Activated B cell treated with CpG ODN at 0.5 μM for 24 hours (primary cell): ENCODE measurements at regions not wholly inside any gene's neighbourhood (a gene's known extent, or its start where the extent isn't known, plus 50 kb on each side); places are given as distances from the start of the nearest gene placed in this dataset.

ENCODE experiments used
- ATAC-seq: fragments of 200-7000 bp; cut with Tn5 transposase; one replicate; pipeline ENCODE4 v1.10.0; 2021; ENCODE audit warnings: low read depth, mild to moderate bottlenecking, moderate library complexity
- CTCF ChIA-PET: fragments of 350-600 bp; sonication (Branson Sonifier 250); formaldehyde crosslinking; loops from one replicate; lab custom pipeline; 2021; ENCODE audit warnings: antibody characterized with exemption; lab: Charles Lee
- POLR2A ChIA-PET: fragments of 350-600 bp; sonication (Branson Sonifier 250); formaldehyde crosslinking; loops from one replicate; lab custom pipeline; 2021; ENCODE audit warnings: antibody characterized with exemption; lab: Charles Lee
- DNase-seq: peaks from one replicate; pipeline ENCODE4 v3.0.0; 2022
- H3K27ac Mint-ChIP-seq: one replicate; pipeline ENCODE4 v1.8.0; 2020; ENCODE audit warnings: mixed read lengths
- H3K27me3 Mint-ChIP-seq: one replicate; pipeline ENCODE4 v1.8.0; 2021; ENCODE audit warnings: mixed read lengths
- H3K36me3 Mint-ChIP-seq: one replicate; pipeline ENCODE4 v1.8.0; 2021; ENCODE audit warnings: low read depth, mixed read lengths
- H3K4me1 Mint-ChIP-seq: one replicate; pipeline ENCODE4 v1.8.0; 2021; ENCODE audit warnings: mixed read lengths
- H3K4me3 Mint-ChIP-seq: one replicate; pipeline ENCODE4 v1.8.0; 2020; ENCODE audit warnings: mild to moderate bottlenecking, mixed read lengths
- H3K9me3 Mint-ChIP-seq: one replicate; pipeline ENCODE4 v1.8.0; 2020; ENCODE audit warnings: mixed read lengths
- intact Hi-C: fragments of 100-400 bp; cut with micrococcal nuclease; formaldehyde crosslinking; loops from one replicate; pipeline ENCODE4 v1.15.1; 2024
- TF ChIP-seq, protein P1 (sequence below): fragments of 200-600 bp; IDR thresholded peaks from one replicate; pipeline ENCODE4 v1.8.0; 2022; ENCODE audit warnings: antibody characterized with exemption, mild to moderate bottlenecking

DNA sequence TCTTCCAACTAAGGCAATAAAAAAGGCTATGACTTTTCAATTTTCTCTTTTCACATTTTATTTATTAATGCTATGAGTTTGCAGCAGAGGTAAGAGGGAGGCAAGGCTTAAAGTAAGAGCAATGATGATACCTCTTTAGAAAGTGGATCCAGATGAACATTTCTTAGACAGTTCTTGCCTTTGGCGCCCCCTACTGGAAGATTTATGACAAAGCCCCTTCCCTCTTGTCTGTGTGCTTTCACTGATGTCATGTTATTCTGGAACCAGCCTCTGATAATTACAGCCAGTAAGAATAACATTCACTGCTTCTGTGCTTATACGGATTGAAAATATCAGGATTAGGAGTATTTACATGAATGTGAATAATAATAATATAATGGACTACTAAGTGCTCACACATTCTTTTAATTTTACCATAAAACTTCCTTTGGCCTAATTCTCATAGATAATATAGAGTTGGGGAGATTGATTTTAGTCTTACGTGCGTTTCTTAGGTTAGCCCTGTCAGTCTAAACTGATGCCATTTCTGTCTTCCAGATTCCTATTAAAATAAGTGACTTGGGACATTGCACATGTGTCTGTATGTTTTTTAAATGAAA is 1929.9 kb upstream of the SEL1L start:
- TF ChIP-seq, protein P1, sequence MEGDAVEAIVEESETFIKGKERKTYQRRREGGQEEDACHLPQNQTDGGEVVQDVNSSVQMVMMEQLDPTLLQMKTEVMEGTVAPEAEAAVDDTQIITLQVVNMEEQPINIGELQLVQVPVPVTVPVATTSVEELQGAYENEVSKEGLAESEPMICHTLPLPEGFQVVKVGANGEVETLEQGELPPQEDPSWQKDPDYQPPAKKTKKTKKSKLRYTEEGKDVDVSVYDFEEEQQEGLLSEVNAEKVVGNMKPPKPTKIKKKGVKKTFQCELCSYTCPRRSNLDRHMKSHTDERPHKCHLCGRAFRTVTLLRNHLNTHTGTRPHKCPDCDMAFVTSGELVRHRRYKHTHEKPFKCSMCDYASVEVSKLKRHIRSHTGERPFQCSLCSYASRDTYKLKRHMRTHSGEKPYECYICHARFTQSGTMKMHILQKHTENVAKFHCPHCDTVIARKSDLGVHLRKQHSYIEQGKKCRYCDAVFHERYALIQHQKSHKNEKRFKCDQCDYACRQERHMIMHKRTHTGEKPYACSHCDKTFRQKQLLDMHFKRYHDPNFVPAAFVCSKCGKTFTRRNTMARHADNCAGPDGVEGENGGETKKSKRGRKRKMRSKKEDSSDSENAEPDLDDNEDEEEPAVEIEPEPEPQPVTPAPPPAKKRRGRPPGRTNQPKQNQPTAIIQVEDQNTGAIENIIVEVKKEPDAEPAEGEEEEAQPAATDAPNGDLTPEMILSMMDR = no peak
- intact Hi-C loops = no loop called here
- no peaks in the 10 kb centered on the region for H3K4me1 Mint-ChIP-seq
- ATAC-seq (no peak), DNase-seq (no peak)
- no peaks in the 10 kb centered on the region for H3K27me3 Mint-ChIP-seq
- peaks cover 8% of the 10 kb centered on the region for H3K9me3 Mint-ChIP-seq
- H3K27ac Mint-ChIP-seq = no peak overlapping the region
- ChIA-PET POLR2A (no interaction called here), CTCF (no interaction called here)
- H3K4me3 Mint-ChIP-seq = no peak overlapping the region
- H3K36me3 Mint-ChIP-seq = no peaks in the 10 kb centered on the region

DNA sequence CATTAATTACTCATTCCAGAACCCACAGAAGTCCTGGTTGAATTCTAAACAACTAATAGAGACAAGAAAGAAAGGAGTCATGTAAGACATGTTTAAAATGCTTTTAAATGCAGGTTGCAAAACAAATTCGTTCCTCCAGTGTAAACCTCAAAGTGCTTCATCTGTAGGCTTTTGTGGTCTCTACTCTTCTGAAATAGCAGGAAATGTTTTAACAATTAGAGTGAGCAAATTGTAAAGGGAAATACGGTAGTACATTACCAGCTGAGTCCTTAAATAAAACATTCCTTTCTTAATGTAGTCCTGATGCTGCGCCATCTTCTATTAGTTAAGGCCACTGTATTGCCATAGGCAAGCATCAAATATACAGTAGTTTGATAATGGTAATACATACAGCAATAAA is 1934.2 kb upstream of the SEL1L start:
- no peaks in the 10 kb centered on the region for H3K27me3 Mint-ChIP-seq

DNA sequence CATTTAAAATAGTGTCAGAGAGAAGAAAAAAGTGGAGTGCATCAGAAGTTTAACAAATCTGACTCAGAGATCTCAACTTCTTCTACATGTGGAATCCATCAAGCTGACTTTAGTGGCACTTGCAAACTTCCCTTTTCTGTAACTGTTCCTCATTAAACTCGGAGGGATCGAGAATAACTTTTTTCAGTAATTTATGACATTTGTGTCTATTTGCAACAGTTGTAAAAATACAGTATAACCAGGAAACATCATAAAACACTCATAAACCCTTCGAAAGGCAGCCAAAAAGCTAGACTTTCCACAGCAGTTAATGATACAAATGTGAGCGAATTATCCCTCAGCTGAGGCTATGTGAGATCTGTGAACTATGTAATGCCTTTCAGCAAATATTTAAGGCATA is 1936.8 kb upstream of the SEL1L start:
- Mint-ChIP-seq H3K4me1 (no peaks in the 10 kb centered on the region), H3K27me3 (no peaks in the 10 kb centered on the region), H3K36me3 (no peaks in the 10 kb centered on the region), H3K27ac (no peak overlapping the region), H3K9me3 (peaks cover 13% of the 10 kb centered on the region), H3K4me3 (no peak overlapping the region)
- TF ChIP-seq, protein P1 = no peak
- POLR2A ChIA-PET = no interaction called here
- DNase-seq = no peak
- no peak for ATAC-seq
- CTCF ChIA-PET = no interaction called here
- intact Hi-C loops = no loop called here

More for the DNA sequence above, 1934.2 kb upstream of the SEL1L start:
- H3K27ac Mint-ChIP-seq = no peak overlapping the region
- H3K9me3 Mint-ChIP-seq = peaks cover 6% of the 10 kb centered on the region
- no peak overlapping the region for H3K4me3 Mint-ChIP-seq
- ChIA-PET POLR2A (no interaction called here), CTCF (no interaction called here)
- DNase-seq = no peak
- H3K36me3 Mint-ChIP-seq = no peaks in the 10 kb centered on the region
- TF ChIP-seq, protein P1 = no peak
- intact Hi-C loops = no loop called here
- no peak for ATAC-seq
- H3K4me1 Mint-ChIP-seq = no peaks in the 10 kb centered on the region

GRCh38 chr14:83470959-83471695 is 1937.5 kb upstream of the SEL1L start:
- ATAC-seq (no peak), DNase-seq (no peak)
- Mint-ChIP-seq H3K9me3 (peaks cover 13% of the 10 kb centered on the region), H3K36me3 (no peaks in the 10 kb centered on the region), H3K27ac (no peak overlapping the region), H3K4me3 (no peak overlapping the region), H3K27me3 (no peaks in the 10 kb centered on the region), H3K4me1 (no peaks in the 10 kb centered on the region)
- CTCF ChIA-PET = no interaction called here
- intact Hi-C loops = no loop called here
- POLR2A ChIA-PET = no interaction called here
- TF ChIP-seq, protein P1 = no peak

DNA sequence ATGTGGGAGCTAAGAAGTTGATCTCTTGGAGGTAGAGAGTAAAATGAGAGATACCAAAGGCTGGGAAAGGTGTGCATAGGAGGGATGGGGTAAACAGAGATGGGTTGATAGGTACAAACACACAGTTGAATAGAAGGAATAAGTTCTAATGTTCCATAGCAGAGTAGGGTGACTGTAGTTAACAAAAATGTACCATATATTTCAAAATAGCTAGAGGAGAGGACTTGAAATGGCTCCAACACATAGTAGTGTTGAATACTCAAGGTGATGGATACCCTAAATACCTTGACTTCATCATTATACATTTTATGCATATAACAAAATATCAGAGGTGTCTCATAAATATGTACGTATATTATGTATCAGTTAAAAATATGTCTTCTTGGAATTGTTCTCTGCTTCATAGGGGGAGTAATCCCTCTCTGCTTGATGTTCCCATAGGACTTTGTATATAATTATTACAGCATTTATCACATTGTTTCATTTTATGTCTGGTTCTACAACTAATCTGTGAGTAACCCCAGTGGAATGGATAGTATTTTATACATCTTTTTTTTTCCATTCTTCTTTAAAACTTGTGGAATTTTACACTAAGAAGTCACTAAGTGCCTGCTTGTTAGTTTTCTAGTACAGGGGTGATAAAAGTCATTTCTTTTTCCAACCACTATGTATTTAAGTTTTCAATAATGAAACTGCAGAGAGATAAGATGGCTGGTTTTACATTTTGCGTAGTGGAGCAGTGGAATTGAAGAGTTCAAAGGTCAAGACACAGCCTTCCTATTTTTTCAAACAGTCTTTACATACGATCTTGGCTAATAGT is 1940.0 kb upstream of the SEL1L start:
- H3K4me1 Mint-ChIP-seq = no peaks in the 10 kb centered on the region
- H3K4me3 Mint-ChIP-seq = no peak overlapping the region

More for the DNA sequence above, 1940.0 kb upstream of the SEL1L start:
- no peak for ATAC-seq
- no peaks in the 10 kb centered on the region for H3K27me3 Mint-ChIP-seq
- ChIA-PET POLR2A (no interaction called here), CTCF (no interaction called here)
- no peaks in the 10 kb centered on the region for H3K36me3 Mint-ChIP-seq
- DNase-seq = no peak
- no peak overlapping the region for H3K27ac Mint-ChIP-seq
- TF ChIP-seq, protein P1 = no peak
- peaks cover 13% of the 10 kb centered on the region for H3K9me3 Mint-ChIP-seq
- intact Hi-C loops = no loop called here
